PC-9 (cell line): ENCODE measurements at regions not wholly inside any gene's neighbourhood (a gene's known extent, or its start where the extent isn't known, plus 50 kb on each side); places are given as distances from the start of the nearest gene placed in this dataset.

Experiments
- CTCF ChIP-seq: fragments of 200-600 bp; sonication (generic); conservative IDR thresholded peaks from 2 replicates; pipeline ENCODE4 v1.6.1; 2017; ENCODE audit warnings: mixed run types, antibody characterized with exemption, mild to moderate bottlenecking, moderate library complexity
- EZH2 ChIP-seq: fragments of 200-600 bp; sonication (generic); IDR thresholded peaks from 2 replicates; pipeline ENCODE4 v1.8.0; 2017; ENCODE audit warnings: antibody characterized with exemption, low read depth

GRCh38 chr4:187744911-187745310, 250.7 kb upstream of the ZFP42 start:
- TF ChIP-seq CTCF (no peak), EZH2 (no peak)
